Mammary epithelial cell (primary cell): ENCODE measurements at regions not wholly inside any gene's neighbourhood (a gene's known extent, or its start where the extent isn't known, plus 50 kb on each side); places are given as distances from the start of the nearest gene placed in this dataset.

Source experiments
- CTCF ChIP-seq, 2 donors: IDR thresholded peaks in 1 of 2; conservative IDR thresholded peaks in 1 of 2; 2 replicates each; pipeline ENCODE4 v1.5.1; 2011 to 2012; ENCODE audit warnings: inconsistent platforms in 2 of 2, low read length in 2 of 2, mild to moderate bottlenecking in 2 of 2, control low read depth in 1 of 2, low read depth in 1 of 2; ENCODE audit not compliant: insufficient read depth in 1 of 2; ENCODE audit errors: extremely low read depth in 1 of 2
- EZH2 ChIP-seq: IDR thresholded peaks from 2 replicates; pipeline ENCODE4 v1.6.1; 2012; ENCODE audit warnings: low read length, inconsistent platforms, borderline replicate concordance

DNA sequence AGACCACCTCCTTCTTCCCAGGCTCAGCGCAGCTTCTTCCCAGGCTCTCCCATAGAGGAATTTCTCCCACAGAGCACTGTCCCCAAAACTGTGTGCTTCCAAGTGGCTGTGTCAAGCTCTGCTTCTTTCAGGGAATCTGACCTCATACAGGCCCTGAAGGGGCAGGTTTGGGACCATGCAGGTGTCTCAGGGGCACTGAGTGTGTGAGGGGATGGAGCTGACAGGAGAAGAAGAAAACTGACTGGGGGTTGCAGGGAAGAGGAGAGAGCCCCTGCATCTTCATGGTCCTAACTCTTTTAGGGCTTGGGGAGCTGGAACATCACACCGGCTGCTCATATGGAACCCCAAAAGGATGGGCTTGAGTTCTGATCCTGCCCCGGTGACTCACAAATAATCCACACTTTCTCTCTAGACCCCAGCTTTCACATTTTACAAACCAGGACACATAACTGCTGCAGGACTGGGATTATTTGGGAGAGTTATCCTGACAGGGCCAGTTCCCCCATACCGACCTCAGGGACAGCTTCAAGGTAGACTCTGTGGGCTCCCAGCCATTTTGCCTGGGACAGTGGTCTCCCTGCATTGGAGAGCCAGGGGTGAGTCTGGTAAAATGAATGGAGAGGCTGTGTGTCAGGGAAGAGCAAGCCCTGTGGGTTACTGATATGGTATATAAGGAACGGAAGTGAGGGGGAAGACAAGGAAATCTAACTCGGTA is 316.1 kb downstream of the TLE3 start:
- TF ChIP-seq CTCF (conservative IDR thresholded peaks at IDR 0.05 in 1 of 2, IDR thresholded peaks at IDR 0.05 in 1 of 2; ENCODE audit: extremely low read depth in 1 of 2, insufficient read depth in 1 of 2, low read depth in 1 of 2, low read length in 2 of 2): no peak
- TF ChIP-seq EZH2: no peak
